Activated naive CD8-positive, alpha-beta T cell treated with anti-CD3 and anti-CD28 coated beads for 36 hours (primary cell): ENCODE measurements at regions not wholly inside any gene's neighbourhood (a gene's known extent, or its start where the extent isn't known, plus 50 kb on each side); places are given as distances from the start of the nearest gene placed in this dataset.

ENCODE experiments used
- DNase-seq: peaks from one replicate; pipeline ENCODE4 v3.0.0; 2021
- H3K27ac Mint-ChIP-seq: one replicate; pipeline ENCODE4 v1.8.0; 2022; ENCODE audit warnings: mild to moderate bottlenecking, moderate library complexity, mixed read lengths
- H3K27me3 Mint-ChIP-seq: one replicate; pipeline ENCODE4 v1.8.0; 2022; ENCODE audit warnings: mild to moderate bottlenecking, mixed read lengths
- H3K36me3 Mint-ChIP-seq: one replicate; pipeline ENCODE4 v1.8.0; 2021; ENCODE audit warnings: mild to moderate bottlenecking, mixed read lengths
- H3K4me1 Mint-ChIP-seq: one replicate; pipeline ENCODE4 v1.8.0; 2021; ENCODE audit warnings: mixed read lengths
- H3K4me3 Mint-ChIP-seq: one replicate; pipeline ENCODE4 v1.8.0; 2022; ENCODE audit warnings: mild to moderate bottlenecking, moderate library complexity, mixed read lengths
- H3K9me3 Mint-ChIP-seq: one replicate; pipeline ENCODE4 v1.8.0; 2022; ENCODE audit warnings: mixed read lengths

- no peak for DNase-seq
- peaks cover 2% of the 10 kb centered on the region for H3K9me3 Mint-ChIP-seq
- no peak overlapping the region for H3K27ac Mint-ChIP-seq
- H3K4me1 Mint-ChIP-seq, result no peaks in the 10 kb centered on the region
- no peaks in the 10 kb centered on the region for H3K36me3 Mint-ChIP-seq
- no peaks in the 10 kb centered on the region for H3K27me3 Mint-ChIP-seq
- H3K4me3 Mint-ChIP-seq, result no peak overlapping the region
Observed at GRCh38 chrX:8289523-8289922, 118.5 kb upstream of the VCX2 start.

- H3K9me3 Mint-ChIP-seq, result no peaks in the 10 kb centered on the region
- H3K4me1 Mint-ChIP-seq, result no peaks in the 10 kb centered on the region
Observed at GRCh38 chrX:8297766-8298165, 126.7 kb upstream of the VCX2 start.

GRCh38 chrX:8304668-8305067 is 133.6 kb upstream of the VCX2 start:
- no peak for DNase-seq
- no peaks in the 10 kb centered on the region for H3K9me3 Mint-ChIP-seq
- H3K4me1 Mint-ChIP-seq, result no peaks in the 10 kb centered on the region
- no peaks in the 10 kb centered on the region for H3K36me3 Mint-ChIP-seq
- no peaks in the 10 kb centered on the region for H3K27me3 Mint-ChIP-seq
- no peak overlapping the region for H3K4me3 Mint-ChIP-seq
- H3K27ac Mint-ChIP-seq, result no peak overlapping the region

More at GRCh38 chrX:8297766-8298165, 126.7 kb upstream of the VCX2 start:
- H3K36me3 Mint-ChIP-seq, result no peaks in the 10 kb centered on the region
- H3K27me3 Mint-ChIP-seq, result no peaks in the 10 kb centered on the region
- no peak overlapping the region for H3K27ac Mint-ChIP-seq
- DNase-seq, result no peak
- H3K4me3 Mint-ChIP-seq, result no peak overlapping the region

- no peaks in the 10 kb centered on the region for H3K9me3 Mint-ChIP-seq
- H3K4me1 Mint-ChIP-seq, result no peaks in the 10 kb centered on the region
- H3K4me3 Mint-ChIP-seq, result no peak overlapping the region
- H3K27ac Mint-ChIP-seq, result no peak overlapping the region
- no peaks in the 10 kb centered on the region for H3K36me3 Mint-ChIP-seq
- H3K27me3 Mint-ChIP-seq, result no peaks in the 10 kb centered on the region
- no peak for DNase-seq
Observed at GRCh38 chrX:8305350-8305749, 134.3 kb upstream of the VCX2 start.

- no peaks in the 10 kb centered on the region for H3K4me1 Mint-ChIP-seq
- H3K27ac Mint-ChIP-seq, result no peak overlapping the region
- DNase-seq, result no peak
- no peaks in the 10 kb centered on the region for H3K36me3 Mint-ChIP-seq
- H3K9me3 Mint-ChIP-seq, result no peaks in the 10 kb centered on the region
- H3K4me3 Mint-ChIP-seq, result no peak overlapping the region
- H3K27me3 Mint-ChIP-seq, result no peaks in the 10 kb centered on the region
Observed at GRCh38 chrX:8306291-8306925, 135.3 kb upstream of the VCX2 start.

GRCh38 chrX:8310409-8310808 is 139.3 kb upstream of the VCX2 start:
- H3K27ac Mint-ChIP-seq, result no peak overlapping the region
- H3K4me1 Mint-ChIP-seq, result no peaks in the 10 kb centered on the region
- DNase-seq, result no peak
- no peaks in the 10 kb centered on the region for H3K36me3 Mint-ChIP-seq
- no peaks in the 10 kb centered on the region for H3K9me3 Mint-ChIP-seq
- H3K4me3 Mint-ChIP-seq, result no peak overlapping the region
- H3K27me3 Mint-ChIP-seq, result no peaks in the 10 kb centered on the region

- Mint-ChIP-seq H3K27ac (no peak overlapping the region), H3K4me1 (no peaks in the 10 kb centered on the region), H3K9me3 (no peaks in the 10 kb centered on the region), H3K36me3 (no peaks in the 10 kb centered on the region), H3K4me3 (no peak overlapping the region), H3K27me3 (no peaks in the 10 kb centered on the region)
- no peak for DNase-seq
Observed at GRCh38 chrX:8313844-8314243, 142.8 kb upstream of the VCX2 start.

GRCh38 chrX:8314881-8315280 is 143.8 kb upstream of the VCX2 start:
- no peaks in the 10 kb centered on the region for H3K36me3 Mint-ChIP-seq
- no peak overlapping the region for H3K4me3 Mint-ChIP-seq

GRCh38 chrX:8319359-8319758 is 145.3 kb upstream of the VCX3B start:
- H3K4me3 Mint-ChIP-seq, result no peak overlapping the region
- no peaks in the 10 kb centered on the region for H3K9me3 Mint-ChIP-seq
- H3K27me3 Mint-ChIP-seq, result no peaks in the 10 kb centered on the region
- no peaks in the 10 kb centered on the region for H3K36me3 Mint-ChIP-seq
- no peaks in the 10 kb centered on the region for H3K4me1 Mint-ChIP-seq
- no peak for DNase-seq
- no peak overlapping the region for H3K27ac Mint-ChIP-seq

More at GRCh38 chrX:8314881-8315280, 143.8 kb upstream of the VCX2 start:
- Mint-ChIP-seq H3K27me3 (no peaks in the 10 kb centered on the region), H3K27ac (no peak overlapping the region), H3K9me3 (no peaks in the 10 kb centered on the region), H3K4me1 (no peaks in the 10 kb centered on the region)
- DNase-seq, result no peak

- no peaks in the 10 kb centered on the region for H3K27me3 Mint-ChIP-seq
- no peak for DNase-seq
- H3K36me3 Mint-ChIP-seq, result no peaks in the 10 kb centered on the region
- no peaks in the 10 kb centered on the region for H3K9me3 Mint-ChIP-seq
- H3K27ac Mint-ChIP-seq, result no peak overlapping the region
- no peak overlapping the region for H3K4me3 Mint-ChIP-seq
- no peaks in the 10 kb centered on the region for H3K4me1 Mint-ChIP-seq
Observed at GRCh38 chrX:8323356-8323755, 141.3 kb upstream of the VCX3B start.

GRCh38 chrX:8341814-8342590 is 122.6 kb upstream of the VCX3B start:
- no peaks in the 10 kb centered on the region for H3K27me3 Mint-ChIP-seq
- DNase-seq, result no peak
- H3K4me1 Mint-ChIP-seq, result no peaks in the 10 kb centered on the region
- H3K9me3 Mint-ChIP-seq, result peaks cover 2% of the 10 kb centered on the region
- no peak overlapping the region for H3K27ac Mint-ChIP-seq
- no peaks in the 10 kb centered on the region for H3K36me3 Mint-ChIP-seq
- H3K4me3 Mint-ChIP-seq, result no peak overlapping the region

GRCh38 chrX:8345473-8345872 is 119.2 kb upstream of the VCX3B start:
- DNase-seq, result no peak
- Mint-ChIP-seq H3K4me3 (no peak overlapping the region), H3K36me3 (no peaks in the 10 kb centered on the region), H3K9me3 (no peaks in the 10 kb centered on the region), H3K27ac (no peak overlapping the region), H3K4me1 (no peaks in the 10 kb centered on the region), H3K27me3 (no peaks in the 10 kb centered on the region)

- no peak for DNase-seq
- H3K4me1 Mint-ChIP-seq, result no peaks in the 10 kb centered on the region
- no peaks in the 10 kb centered on the region for H3K36me3 Mint-ChIP-seq
- H3K4me3 Mint-ChIP-seq, result no peak overlapping the region
- no peak overlapping the region for H3K27ac Mint-ChIP-seq
- no peaks in the 10 kb centered on the region for H3K27me3 Mint-ChIP-seq
- no peaks in the 10 kb centered on the region for H3K9me3 Mint-ChIP-seq
Observed at GRCh38 chrX:8346060-8346459, 118.6 kb upstream of the VCX3B start.

- Mint-ChIP-seq H3K9me3 (no peaks in the 10 kb centered on the region), H3K4me3 (no peak overlapping the region), H3K27ac (no peak overlapping the region)
Observed at GRCh38 chrX:8346892-8347291, 117.7 kb upstream of the VCX3B start.

GRCh38 chrX:8349816-8350544 is 114.7 kb upstream of the VCX3B start:
- H3K36me3 Mint-ChIP-seq, result no peaks in the 10 kb centered on the region
- H3K4me1 Mint-ChIP-seq, result no peaks in the 10 kb centered on the region
- H3K9me3 Mint-ChIP-seq, result no peaks in the 10 kb centered on the region
- H3K27ac Mint-ChIP-seq, result no peak overlapping the region
- no peaks in the 10 kb centered on the region for H3K27me3 Mint-ChIP-seq
- no peak overlapping the region for H3K4me3 Mint-ChIP-seq
- no peak for DNase-seq

More at GRCh38 chrX:8346892-8347291, 117.7 kb upstream of the VCX3B start:
- Mint-ChIP-seq H3K4me1 (no peaks in the 10 kb centered on the region), H3K27me3 (no peaks in the 10 kb centered on the region), H3K36me3 (no peaks in the 10 kb centered on the region)
- DNase-seq, result no peak
